SK-N-SH (cell line): ENCODE measurements at regions not wholly inside any gene's neighbourhood (a gene's known extent, or its start where the extent isn't known, plus 50 kb on each side); places are given as distances from the start of the nearest gene placed in this dataset.

Source experiments
- CTCF ChIA-PET: fragments of 300-600, 350-600 bp; formaldehyde crosslinking; extraction: SDS; loops from one replicate; lab custom pipeline; 2021; lab: Yijun Ruan, JAX
- POLR2A ChIA-PET: fragments of 350-600 bp; sonication (Branson Sonifier 250); formaldehyde crosslinking; extraction: SDS; loops from one replicate; lab custom pipeline; 2020; ENCODE audit warnings: antibody characterized with exemption, inconsistent platforms; lab: Yijun Ruan, JAX
- DNase-seq: peaks from one replicate; pipeline ENCODE4 v3.0.0; 2012
- H2AFZ ChIP-seq: fragments of 200-600 bp; sonication (generic); 2 replicates; pipeline ENCODE4 v1.8.1; 2016; ENCODE audit warnings: antibody characterized with exemption, mild to moderate bottlenecking, low read depth
- H3F3A ChIP-seq: fragments of 200-600 bp; sonication (generic); replicated peaks from 2 replicates; pipeline ENCODE3; 2016; ENCODE audit warnings: antibody characterized with exemption, mild to moderate bottlenecking; ENCODE audit not compliant: insufficient read depth
- H3K27ac ChIP-seq, 2 experiments: fragments of 200-500 bp in 1 of 2; fragments of 200-600 bp in 1 of 2; sonication (Bioruptor generic) in 1 of 2; sonication (generic), shearing (Covaris generic) in 1 of 2; 2 replicates each; pipeline versions ENCODE4 v1.5.1 to v1.6.1; 2014 to 2016; ENCODE audit warnings: low read depth in 2 of 2, inconsistent platforms in 1 of 2, low read length in 1 of 2, mild to moderate bottlenecking in 1 of 2, mixed read lengths in 1 of 2
- H3K27me3 ChIP-seq: fragments of 200-600 bp; sonication (generic), shearing (Covaris generic); 2 replicates; pipeline ENCODE4 v1.6.1; 2016; ENCODE audit warnings: mixed run types; ENCODE audit not compliant: insufficient read depth
- H3K36me3 ChIP-seq, 2 experiments: fragments of 200-500 bp in 1 of 2; fragments of 200-600 bp in 1 of 2; sonication (Bioruptor generic) in 1 of 2; sonication (generic) in 1 of 2; replicated peaks in 1 of 2; 2 replicates each; pipeline versions ENCODE3 to v1.5.1; 2014 to 2016; ENCODE audit warnings: low read length in 1 of 2, mild to moderate bottlenecking in 1 of 2; ENCODE audit not compliant: insufficient read depth in 2 of 2, control insufficient read depth in 1 of 2
- H3K4me1 ChIP-seq, 2 experiments: fragments of 200-500 bp in 1 of 2; fragments of 200-600 bp in 1 of 2; sonication (Bioruptor generic) in 1 of 2; sonication (generic), shearing (Covaris generic) in 1 of 2; 2 replicates each; pipeline versions ENCODE4 v1.5.1 to v1.6.1; 2014 to 2016; ENCODE audit warnings: low read depth in 1 of 2, low read length in 1 of 2, mixed run types in 1 of 2; ENCODE audit not compliant: insufficient read depth in 2 of 2, control insufficient read depth in 1 of 2
- H3K4me2 ChIP-seq: fragments of 200-600 bp; sonication (generic), shearing (Covaris generic); 2 replicates; pipeline ENCODE4 v1.6.1; 2017; ENCODE audit warnings: mixed run types
- H3K4me3 ChIP-seq, 2 experiments: fragments of 200-500 bp in 1 of 2; fragments of 200-600 bp in 1 of 2; sonication (Bioruptor generic) in 1 of 2; sonication (generic), shearing (Covaris generic) in 1 of 2; 2 replicates each; pipeline versions ENCODE4 v1.5.1 to v1.8.1; 2014 to 2016; ENCODE audit warnings: low read depth in 2 of 2, inconsistent platforms in 1 of 2, low read length in 1 of 2, mild to moderate bottlenecking in 1 of 2, mixed read lengths in 1 of 2, moderate library complexity in 1 of 2
- H3K79me2 ChIP-seq: fragments of 200-600 bp; sonication (generic); 2 replicates; pipeline ENCODE4 v1.8.1; 2017; ENCODE audit warnings: mild to moderate bottlenecking; ENCODE audit not compliant: insufficient read depth
- H3K9ac ChIP-seq: fragments of 200-600 bp; sonication (generic); 2 replicates; pipeline ENCODE4 v1.6.1; 2017; ENCODE audit warnings: mixed run types
- H3K9me2 ChIP-seq: fragments of 200-600 bp; sonication (generic); 2 replicates; pipeline ENCODE4 v1.6.1; 2017; ENCODE audit warnings: mixed run types
- H3K9me3 ChIP-seq: fragments of 200-600 bp; sonication (generic); 2 replicates; pipeline ENCODE4 v1.6.1; 2017; ENCODE audit warnings: mixed run types, mild to moderate bottlenecking, moderate library complexity
- H4K20me1 ChIP-seq: fragments of 200-600 bp; sonication (generic); 2 replicates; pipeline ENCODE4 v1.6.1; 2017; ENCODE audit warnings: mild to moderate bottlenecking, mixed run types; ENCODE audit not compliant: insufficient read depth
- ELF1 ChIP-seq: IDR thresholded peaks from 2 replicates; pipeline ENCODE4 v1.4.0; 2012
- FOSL2 ChIP-seq: IDR thresholded peaks from 2 replicates; pipeline ENCODE4 v1.4.0; 2012; ENCODE audit warnings: low read depth, mild to moderate bottlenecking, moderate library complexity, borderline replicate concordance
- FOXM1 ChIP-seq: IDR thresholded peaks from 2 replicates; pipeline ENCODE4 v1.4.0; 2012; ENCODE audit warnings: low read depth, mild to moderate bottlenecking
- IRF3 ChIP-seq: fragments of 150-350 bp; IDR thresholded peaks from 2 replicates; pipeline ENCODE4 v1.6.1; 2016; ENCODE audit warnings: mild to moderate bottlenecking, low read depth, low read length
- JUND ChIP-seq: IDR thresholded peaks from 2 replicates; pipeline ENCODE4 v1.4.0; 2012
- MEF2A ChIP-seq: IDR thresholded peaks from 2 replicates; pipeline ENCODE4 v1.4.0; 2012; ENCODE audit warnings: low read depth, borderline replicate concordance
- MXI1 ChIP-seq: IDR thresholded peaks from 2 replicates; pipeline ENCODE4 v1.6.1; 2012; ENCODE audit warnings: mild to moderate bottlenecking, low read depth, low read length, improper control_type of control experiment
- PBX3 ChIP-seq: IDR thresholded peaks from 2 replicates; pipeline ENCODE4; 2012
- RCOR1 ChIP-seq: fragments of 150-350 bp; IDR thresholded peaks from 2 replicates; pipeline ENCODE4 v1.6.1; 2017; ENCODE audit warnings: antibody characterized with exemption, low read length
- REST ChIP-seq: IDR thresholded peaks from 2 replicates; pipeline ENCODE4 v1.6.1; 2012; ENCODE audit warnings: mild to moderate bottlenecking, low read depth, low read length, moderate library complexity
- RFX5 ChIP-seq: IDR thresholded peaks from 2 replicates; pipeline ENCODE4 v1.6.1; 2012; ENCODE audit warnings: mild to moderate bottlenecking, improper control_type of control experiment, low read length
- RXRA ChIP-seq: IDR thresholded peaks from 2 replicates; pipeline ENCODE4 v1.4.0; 2012; ENCODE audit warnings: low read depth, mild to moderate bottlenecking, borderline replicate concordance
- SIN3A ChIP-seq: IDR thresholded peaks from 2 replicates; pipeline ENCODE4 v1.6.1; 2012; ENCODE audit warnings: low read depth, mild to moderate bottlenecking, low read length, moderate library complexity, borderline replicate concordance
- SMC3 ChIP-seq: IDR thresholded peaks from 2 replicates; pipeline ENCODE4 v1.6.1; 2012; ENCODE audit warnings: low read depth, low read length, improper control_type of control experiment
- TCF12 ChIP-seq: IDR thresholded peaks from 2 replicates; pipeline ENCODE4 v1.4.0; 2012
- YY1 ChIP-seq: IDR thresholded peaks from 2 replicates; pipeline ENCODE4 v1.4.0; 2012; ENCODE audit warnings: low read depth, mild to moderate bottlenecking
- WGBS: methylation state at CpG from one replicate; pipeline ENCODE4 v1.1.6; 2017; ENCODE audit warnings: low lambda C conversion rate; 5-methylcytosine and 5-hydroxymethylcytosine counted together

GRCh38 chr11:100624346-100624745 lies 62.7 kb upstream of the ARHGAP42 start:
- Histone ChIP-seq H3K27me3 (no peaks in the 10 kb centered on the region), H3K36me3 (no peaks in the 10 kb centered on the region), H3K9me2 (no peaks in the 10 kb centered on the region), H3K9me3 (no peaks in the 10 kb centered on the region), H2AFZ (no peak overlapping the region), H3K27ac (no peak overlapping the region), H3K4me3 (no peak overlapping the region), H3K79me2 (no peaks in the 10 kb centered on the region)
- DNase-seq = no peak
- POLR2A ChIA-PET = no interaction called here
- TF ChIP-seq SMC3 (no peak), FOSL2 (no peak), ELF1 (no peak), REST (no peak), FOXM1 (no peak), TCF12 (no peak), RFX5 (no peak), SIN3A (no peak), MXI1 (no peak)
- TF ChIP-seq, all 33 proteins: peak for 0
- Histone ChIP-seq H3F3A (no peaks in the 10 kb centered on the region), H3K9ac (no peak overlapping the region), H4K20me1 (no peaks in the 10 kb centered on the region), H3K4me1 (no peaks in the 10 kb centered on the region), H3K4me2 (no peak overlapping the region)
- WGBS = 2% methylated on average over 2 of the region's 2 CpGs
- CTCF ChIA-PET = no interaction called here

GRCh38 chr11:100625041-100625440 lies 62.0 kb upstream of the ARHGAP42 start:
- Histone ChIP-seq H3K36me3 (no peaks in the 10 kb centered on the region), H3K9ac (no peak overlapping the region), H3K4me1 (no peaks in the 10 kb centered on the region), H3F3A (no peaks in the 10 kb centered on the region), H3K4me2 (no peak overlapping the region), H3K9me2 (no peaks in the 10 kb centered on the region), H3K9me3 (no peaks in the 10 kb centered on the region), H4K20me1 (no peaks in the 10 kb centered on the region), H2AFZ (no peak overlapping the region), H3K27me3 (no peaks in the 10 kb centered on the region), H3K27ac (no peak overlapping the region), H3K79me2 (no peaks in the 10 kb centered on the region), H3K4me3 (no peak overlapping the region)
- ChIA-PET POLR2A (no interaction called here), CTCF (no interaction called here)
- DNase-seq = no peak
- no peak for TF ChIP-seq REST
- TF ChIP-seq PBX3 = no peak
- TF ChIP-seq JUND = no peak
- TF ChIP-seq RXRA = no peak
- no peak for TF ChIP-seq MEF2A
- TF ChIP-seq TCF12 = no peak
- TF ChIP-seq IRF3 = no peak
- TF ChIP-seq RCOR1 = no peak
- no peak for TF ChIP-seq RFX5
- TF ChIP-seq YY1 = no peak
- TF ChIP-seq MXI1 = no peak
- TF ChIP-seq FOSL2 = no peak
- TF ChIP-seq SMC3 = no peak
- 32% methylated on average over 4 of the region's 4 CpGs for WGBS
